HG02870 (cell line): ENCODE measurements at regions not wholly inside any gene's neighbourhood (a gene's known extent, or its start where the extent isn't known, plus 50 kb on each side); places are given as distances from the start of the nearest gene placed in this dataset.

Experiments used
- ATAC-seq: cut with Tn5 transposase; IDR thresholded peaks from one replicate; pipeline ENCODE4 v1.9.1; 2021; ENCODE audit warnings: mild to moderate bottlenecking, moderate library complexity; ENCODE audit not compliant: unreplicated experiment

DNA sequence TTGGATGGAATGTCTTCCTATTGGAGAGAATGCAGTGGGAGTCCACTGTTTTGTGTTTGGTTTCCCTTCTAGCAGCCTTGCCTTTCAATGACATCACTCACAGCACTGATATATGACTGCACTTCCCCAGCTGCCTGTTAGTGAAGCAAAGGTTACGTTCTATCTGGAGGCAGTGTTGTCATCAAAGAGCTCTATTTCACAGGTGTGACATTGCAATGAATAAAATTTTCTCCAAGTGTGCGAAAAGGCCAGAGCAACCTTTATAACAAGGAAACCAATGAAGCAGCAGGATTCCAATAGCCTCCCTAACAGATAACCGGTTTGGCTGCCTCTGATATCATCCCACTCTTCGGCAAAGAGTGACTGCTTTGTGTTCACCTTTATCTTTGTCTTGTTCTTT lies 523.5 kb upstream of the ZNF608 start:
- no peak for ATAC-seq

DNA sequence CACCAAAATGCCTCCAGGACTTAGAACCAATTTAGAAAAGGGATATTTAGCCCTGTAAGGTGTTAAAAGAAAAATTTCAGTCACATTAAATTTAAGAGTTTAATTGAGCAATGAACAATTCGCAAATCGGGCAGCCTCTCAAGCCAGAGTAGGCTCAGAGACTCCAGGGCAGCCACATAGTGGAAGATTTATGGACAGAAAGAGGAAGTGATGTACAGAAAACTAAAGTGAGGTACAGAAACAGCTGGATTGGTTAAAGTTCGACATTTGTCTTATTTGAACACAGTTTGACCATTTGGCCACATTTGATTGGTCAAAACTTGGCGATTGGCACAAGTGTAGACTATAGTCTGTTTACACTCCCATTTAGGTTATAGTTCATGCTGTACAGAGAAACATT lies 525.9 kb upstream of the ZNF608 start:
- no peak for ATAC-seq

- ATAC-seq: no peak
Measured at GRCh38 chr5:125274211-125274610, 527.8 kb upstream of the ZNF608 start.

DNA sequence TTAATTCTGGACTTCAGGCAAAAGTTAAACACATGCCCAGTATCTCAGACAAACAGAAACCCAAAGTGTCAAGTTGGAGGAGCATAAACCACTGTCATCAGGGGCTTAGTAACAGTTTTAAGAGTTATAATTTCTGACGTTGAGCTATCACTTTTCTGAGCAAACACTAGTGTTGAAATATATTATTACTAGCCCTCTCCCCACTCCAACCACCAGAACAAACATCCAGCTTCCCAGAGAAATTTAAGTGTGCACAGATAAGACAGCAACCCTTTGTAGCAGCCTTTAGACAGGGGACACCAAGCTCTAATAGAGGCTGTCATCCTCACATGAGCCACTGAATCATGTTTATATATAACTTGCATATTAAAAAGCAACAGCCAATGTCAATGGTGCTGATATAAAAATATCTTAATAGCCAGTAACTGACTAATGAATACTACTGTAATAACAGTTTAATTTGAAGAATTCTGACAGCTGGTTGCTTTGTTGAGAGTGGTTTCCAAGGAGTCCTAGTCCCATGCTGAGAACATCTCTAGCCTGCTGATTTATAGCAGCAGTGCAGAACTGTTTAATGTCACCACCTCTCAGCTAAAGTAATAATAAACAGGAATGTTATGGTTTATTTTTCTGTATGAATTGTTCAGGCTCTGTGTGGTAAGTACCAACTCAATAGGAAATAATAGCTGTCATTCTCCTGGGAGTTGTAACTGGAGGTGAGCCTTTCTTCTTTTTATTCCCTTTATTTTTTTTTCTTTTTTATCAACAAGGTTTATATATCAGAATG lies 528.7 kb upstream of the ZNF608 start:
- no peak for ATAC-seq

DNA sequence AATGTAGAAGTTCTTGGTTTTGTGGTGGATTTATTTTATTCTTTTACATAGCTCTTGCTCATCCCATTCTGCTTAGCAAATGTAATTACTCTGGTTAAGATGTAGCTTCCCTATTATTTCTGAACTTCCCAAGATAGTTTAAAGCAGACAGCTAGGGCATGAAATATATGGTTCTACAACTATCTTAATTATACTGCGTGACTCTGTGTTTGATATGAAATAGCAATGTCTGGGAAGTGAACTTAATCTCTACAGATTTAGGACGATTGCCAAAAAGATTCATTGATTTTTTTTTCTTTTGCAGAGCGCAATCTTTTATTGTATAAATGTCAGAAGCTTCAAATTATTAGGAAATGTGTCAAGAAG lies 529.3 kb upstream of the ZNF608 start:
- no peak for ATAC-seq

GRCh38 chr5:125276096-125276495 lies 529.7 kb upstream of the ZNF608 start:
- ATAC-seq: no peak

DNA sequence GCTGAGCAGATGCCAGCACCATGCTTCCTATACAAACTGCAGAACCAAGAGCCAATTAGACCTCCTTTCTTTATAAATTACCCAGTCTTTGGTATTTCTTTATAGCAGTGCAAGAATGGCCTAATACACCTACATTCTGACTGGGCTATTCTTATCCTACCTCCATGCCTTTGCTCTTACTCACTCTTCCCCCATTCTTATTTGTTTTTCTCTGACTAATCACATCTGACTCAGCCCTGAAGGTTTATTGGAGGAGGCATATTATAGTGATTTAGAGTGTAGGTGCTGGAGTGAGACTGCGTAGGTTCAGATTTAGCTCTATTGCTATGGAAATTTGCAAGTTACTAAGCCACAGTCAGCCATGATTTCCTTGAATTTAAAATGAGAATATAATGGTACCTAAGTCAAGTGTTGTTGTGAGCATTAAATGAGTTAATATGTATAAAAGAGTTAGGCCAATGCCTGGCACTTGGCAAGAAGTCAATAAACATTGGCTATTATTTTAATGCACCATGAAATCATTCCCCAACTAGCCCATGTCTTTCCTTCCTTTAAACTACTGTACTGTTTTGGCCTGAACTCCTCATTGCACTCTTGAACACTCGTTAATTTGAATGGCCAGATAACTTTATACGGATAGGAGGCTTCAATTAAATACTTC lies 531.2 kb upstream of the ZNF608 start:
- no peak for ATAC-seq

- ATAC-seq: no peak
Measured at GRCh38 chr5:125278711-125279110, 532.3 kb upstream of the ZNF608 start.

DNA sequence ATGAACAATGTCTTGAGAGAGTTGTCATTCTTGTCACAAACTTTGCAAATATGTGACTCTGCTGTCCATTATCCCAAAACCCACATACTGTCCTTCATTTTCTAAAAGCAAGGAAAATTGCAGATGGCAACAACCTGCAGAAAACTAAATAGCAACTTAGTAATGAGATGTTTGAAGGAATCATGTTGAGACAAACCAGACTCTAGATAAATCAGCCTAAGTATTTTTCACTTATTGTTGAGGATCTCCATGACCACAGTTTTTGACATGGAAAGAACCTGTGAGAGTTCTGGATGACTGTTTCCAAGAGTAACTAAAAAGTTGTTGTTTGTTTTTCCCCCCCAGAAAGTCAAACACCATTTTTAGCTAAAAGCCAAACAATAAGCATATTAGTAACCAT lies 535.2 kb upstream of the ZNF608 start:
- ATAC-seq: no peak

DNA sequence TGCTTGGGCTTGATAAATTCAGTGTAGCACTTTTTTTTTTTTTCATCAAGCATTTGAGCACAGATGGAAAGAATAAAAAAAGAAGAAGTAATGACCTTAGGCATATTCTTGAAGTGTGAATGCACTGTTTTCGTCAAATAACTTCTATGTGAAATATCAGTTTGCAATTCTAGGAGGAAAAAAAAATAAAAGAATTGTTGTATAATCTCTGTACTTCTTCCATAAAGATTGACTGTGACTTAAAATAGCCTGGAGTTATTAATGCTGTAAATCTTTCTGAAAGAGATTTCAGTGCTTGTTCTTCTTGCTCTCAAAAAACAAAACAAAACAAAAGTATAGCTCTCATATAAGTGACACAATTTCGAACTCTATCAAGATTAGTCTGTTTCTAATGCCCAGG lies 536.9 kb upstream of the ZNF608 start:
- ATAC-seq: no peak

DNA sequence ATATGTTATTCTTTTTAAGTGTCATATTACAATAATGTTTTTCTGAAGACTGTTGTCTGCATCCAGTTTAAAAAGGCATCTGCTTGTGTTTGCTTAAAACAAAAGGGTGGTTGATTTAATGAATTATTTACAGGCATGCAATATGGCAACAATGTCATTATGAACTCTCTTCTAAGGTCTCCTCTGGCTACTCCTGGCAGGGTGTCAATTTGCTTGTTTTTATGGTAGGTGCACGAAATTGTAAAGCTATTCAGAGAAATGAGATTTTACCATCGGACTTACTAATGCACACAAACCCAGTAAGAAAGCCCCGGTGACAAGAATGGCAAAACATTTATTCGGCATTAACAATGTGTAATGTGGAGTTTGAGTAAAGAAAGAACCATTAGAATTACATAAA lies 539.8 kb upstream of the ZNF608 start:
- no peak for ATAC-seq

DNA sequence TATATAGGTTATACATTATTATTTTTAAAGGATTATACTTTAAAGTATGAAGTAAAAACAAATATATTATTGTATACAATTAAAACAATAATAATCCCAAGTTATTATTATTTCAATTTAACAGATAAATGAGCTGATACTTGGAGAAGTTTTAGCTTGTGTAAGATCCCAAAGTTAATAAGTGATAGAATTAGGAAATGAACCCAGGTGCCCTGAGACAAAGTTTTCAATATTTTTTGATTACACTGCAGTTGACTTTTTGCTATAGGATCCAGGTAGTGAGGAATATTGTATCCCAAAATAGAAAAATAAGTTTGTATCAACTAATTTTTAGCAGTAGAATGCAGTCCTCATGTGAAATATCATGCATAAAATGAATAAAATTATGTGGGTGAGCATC lies 543.2 kb upstream of the ZNF608 start:
- no peak for ATAC-seq

DNA sequence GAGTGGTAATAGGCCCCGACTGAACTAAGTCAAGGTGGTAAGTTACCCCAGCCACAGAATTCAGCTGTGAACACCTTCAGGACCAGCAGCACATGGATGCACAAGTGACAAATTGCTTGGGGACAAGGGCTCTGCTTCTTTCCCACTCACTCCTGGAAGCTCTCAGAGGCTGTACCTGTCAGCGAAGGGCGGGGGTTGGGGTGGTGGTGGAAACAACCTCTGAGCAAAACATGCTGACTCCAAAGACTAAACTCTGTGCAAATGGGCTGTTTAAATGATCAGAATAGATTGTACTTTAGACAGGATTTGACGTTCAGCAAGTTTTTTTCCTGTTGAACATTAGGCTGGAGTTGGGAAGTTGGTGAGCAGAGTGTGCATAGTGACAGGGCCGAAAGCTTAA lies 544.5 kb upstream of the ZNF608 start:
- ATAC-seq: no peak

- ATAC-seq: no peak
Measured at GRCh38 chr5:125291447-125291846, 545.0 kb upstream of the ZNF608 start.

DNA sequence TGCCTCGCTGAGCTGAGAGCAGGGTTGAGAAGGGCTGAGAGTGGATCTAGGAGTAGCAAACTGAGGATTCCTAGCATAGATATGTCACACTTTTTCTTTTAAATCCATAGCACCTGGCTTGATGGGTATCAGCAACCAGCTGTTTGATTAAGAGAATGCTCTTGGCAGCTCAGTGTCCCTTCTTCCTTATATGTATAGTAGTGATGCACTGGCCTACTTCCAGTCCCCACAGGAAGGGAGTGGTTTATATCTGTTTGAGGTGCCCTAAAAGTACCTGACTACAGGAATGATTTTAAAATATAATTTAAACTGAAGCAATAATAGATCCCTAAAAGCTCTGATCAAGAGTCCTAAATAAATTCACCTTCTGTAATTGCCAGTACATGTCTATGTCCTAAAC lies 546.8 kb upstream of the ZNF608 start:
- ATAC-seq: no peak

DNA sequence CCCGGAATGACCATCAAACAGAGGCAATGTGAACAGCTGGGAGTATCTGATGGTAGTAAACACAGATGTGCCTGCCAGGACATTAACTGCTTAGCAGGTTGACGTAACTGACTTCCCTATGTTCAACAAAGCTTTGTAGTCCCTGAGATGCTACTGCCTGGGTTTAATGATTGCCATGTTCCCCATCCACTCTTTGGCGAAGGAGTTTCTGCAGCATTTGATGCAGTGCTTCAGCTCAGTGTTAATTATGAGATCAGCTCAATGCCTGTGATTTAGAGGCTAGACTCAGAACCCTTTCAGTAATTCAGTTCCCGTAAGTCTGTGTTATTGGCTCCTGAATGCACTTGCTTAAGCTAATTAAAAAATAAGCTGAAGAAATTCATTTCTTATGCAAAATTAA lies 547.3 kb upstream of the ZNF608 start:
- ATAC-seq: no peak

GRCh38 chr5:125294844-125295243 lies 548.4 kb upstream of the ZNF608 start:
- ATAC-seq: no peak

DNA sequence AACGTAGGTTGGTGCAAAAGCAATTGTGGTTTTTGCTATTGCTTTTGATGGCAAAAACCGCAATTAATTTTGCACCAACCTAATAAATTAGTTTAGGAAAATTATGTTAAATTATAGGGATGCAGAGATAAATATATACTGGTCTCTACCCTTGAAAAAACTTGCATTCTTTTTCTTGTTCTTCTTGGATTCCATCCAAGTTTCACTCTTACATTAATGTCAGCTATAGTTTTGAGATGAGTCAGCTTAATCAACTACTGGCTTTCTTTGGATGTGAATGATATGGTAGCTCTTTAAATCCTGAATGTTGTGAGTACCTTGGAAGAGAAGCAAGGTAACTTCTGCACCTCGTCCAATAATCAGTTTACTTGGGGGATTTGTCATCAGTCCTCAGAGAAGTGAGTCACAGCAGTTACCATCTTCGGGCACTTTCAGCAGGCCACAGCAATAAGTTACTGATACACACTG lies 549.0 kb upstream of the ZNF608 start:
- ATAC-seq: no peak

GRCh38 chr5:125298258-125298657 lies 551.8 kb upstream of the ZNF608 start:
- no peak for ATAC-seq

DNA sequence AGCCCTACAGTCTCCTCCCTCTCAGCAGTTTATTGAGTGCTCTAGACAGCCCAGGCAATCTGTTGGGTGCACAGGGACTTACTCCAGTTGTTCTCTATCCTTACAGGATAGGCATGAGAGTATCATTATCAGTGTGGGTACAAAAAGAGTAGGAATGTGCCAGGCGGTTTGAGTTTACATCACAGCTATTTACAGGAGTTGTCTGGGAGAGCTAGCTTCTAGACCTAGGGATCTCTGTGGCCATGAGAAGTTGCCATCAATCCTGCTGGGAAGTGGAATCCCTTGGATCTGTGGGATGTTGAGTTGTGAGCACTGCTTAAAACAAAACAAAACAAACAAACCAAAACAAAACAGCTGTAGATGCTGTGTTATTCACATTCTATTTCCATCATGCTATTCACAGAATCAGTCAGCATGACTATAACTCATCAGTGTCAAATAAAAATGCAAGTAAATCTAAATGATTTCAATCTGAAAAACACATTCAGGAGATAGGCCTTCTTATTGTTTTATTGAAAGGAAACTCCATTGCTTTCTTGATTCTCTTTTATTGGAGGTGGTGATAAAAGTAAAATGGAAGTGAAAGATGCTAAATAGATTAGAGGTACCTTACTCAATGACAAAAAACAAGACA lies 552.4 kb upstream of the ZNF608 start:
- ATAC-seq: no peak

DNA sequence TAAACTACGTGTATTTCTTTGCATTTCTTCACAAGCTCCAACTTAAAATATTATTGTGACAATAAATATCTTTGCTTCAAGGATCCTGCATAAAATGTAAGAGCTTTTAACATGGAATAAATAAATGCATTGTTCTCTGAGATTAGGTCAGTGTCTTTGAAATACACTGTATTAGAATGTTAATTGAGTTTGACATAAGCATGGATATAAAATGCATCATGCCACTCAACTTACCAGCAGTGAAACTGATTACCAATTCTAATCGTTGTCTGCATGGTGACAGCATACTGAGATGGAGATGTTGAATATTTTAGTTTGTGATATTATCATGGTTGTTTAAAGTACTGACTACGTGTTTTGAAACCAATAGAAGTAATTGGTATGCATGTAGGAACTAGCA lies 555.3 kb upstream of the ZNF608 start:
- ATAC-seq: no peak

- ATAC-seq: no peak
Measured at GRCh38 chr5:125302577-125302976, 556.1 kb upstream of the ZNF608 start.
